K562 (cell line): ENCODE measurements at regions not wholly inside any gene's neighbourhood (a gene's known extent, or its start where the extent isn't known, plus 50 kb on each side); places are given as distances from the start of the nearest gene placed in this dataset.

Experiments
- ATAC-seq: fragments of 200-7000 bp; cut with Tn5 transposase; 3 replicates; pipeline ENCODE4 v1.9.1; 2020; ENCODE audit warnings: moderate library complexity
- BruUV-seq: library from RNA; stranded (reverse); fragments of 400-500 nt; replicated peaks from 2 replicates; lab custom pipeline; 2021; lab: Mats Ljungman, UMichigan
- CTCF ChIA-PET: fragments of 300-600 bp; formaldehyde crosslinking; extraction: SDS; loops from one replicate; lab custom pipeline; 2021; ENCODE audit warnings: low intra/inter-chr PET ratio; lab: Yijun Ruan, JAX
- POLR2A ChIA-PET: fragments of 300-600, 350-650 bp; sonication (Branson Sonifier 250); formaldehyde crosslinking; extraction: SDS; loops from one replicate; lab custom pipeline; 2021; ENCODE audit warnings: antibody characterized with exemption, inconsistent platforms; lab: Yijun Ruan, JAX
- DNase-seq, 4 experiments: peaks; one replicate each; pipeline versions ENCODE4 v3.0.0 to v3.0.0-alpha.2; 2011 to 2018; ENCODE audit warnings: low spot score in 3 of 4, mixed read lengths in 3 of 4; ENCODE audit errors: extremely low read depth in 1 of 4
- FAIRE-seq: peaks from 2 replicates; lab custom pipeline; 2011; peaks lifted over from hg19 to GRCh38; lab: Jason Lieb, UNC
- H2AFZ ChIP-seq: 2 replicates; pipeline ENCODE4 v1.6.0; 2011; ENCODE audit warnings: low read depth, low read length, control low read depth, inconsistent platforms
- H3K27ac ChIP-seq: fragments of 200-600 bp; 3 replicates; pipeline ENCODE4 v1.8.0; 2011; ENCODE audit warnings: low read depth, mild to moderate bottlenecking, control low read depth, inconsistent platforms, low read length, moderate library complexity, mixed read lengths; ENCODE audit errors: extremely low read depth
- H3K27me3 ChIP-seq, 2 experiments: fragments of 300-600 bp in 1 of 2; 2 replicates in 1 of 2; 3 replicates in 1 of 2; pipeline versions ENCODE4 v1.6.0 to v1.8.0; 2011; ENCODE audit warnings: inconsistent platforms in 2 of 2, low read length in 2 of 2, mild to moderate bottlenecking in 1 of 2, mixed read lengths in 1 of 2, moderate library complexity in 1 of 2; ENCODE audit not compliant: control insufficient read depth in 2 of 2, insufficient read depth in 2 of 2
- H3K36me3 ChIP-seq: fragments of 300-600 bp; 3 replicates; pipeline ENCODE4 v1.8.0; 2011; ENCODE audit warnings: mild to moderate bottlenecking, low read length, inconsistent platforms; ENCODE audit not compliant: control insufficient read depth, insufficient read depth
- H3K4me1 ChIP-seq, 2 experiments: fragments of 200-600 bp in 1 of 2; replicated peaks in 1 of 2; 2 replicates in 1 of 2; 3 replicates in 1 of 2; pipeline versions ENCODE4 v1.5.1 to v1.8.0; 2011; ENCODE audit warnings: inconsistent platforms in 2 of 2, low read length in 2 of 2, mild to moderate bottlenecking in 1 of 2, mixed read lengths in 1 of 2, moderate library complexity in 1 of 2; ENCODE audit not compliant: control insufficient read depth in 2 of 2, insufficient read depth in 2 of 2
- H3K4me2 ChIP-seq: 2 replicates; pipeline ENCODE4 v1.6.1; 2011; ENCODE audit warnings: low read length, control low read depth, inconsistent platforms, mixed read lengths; ENCODE audit not compliant: insufficient read depth
- H3K4me3 ChIP-seq: fragments of 200-600 bp; sonication (generic), shearing (Covaris generic); 2 replicates; pipeline ENCODE4 v1.5.1; 2016; ENCODE audit warnings: control low read depth, inconsistent platforms
- H3K79me2 ChIP-seq: fragments of 200-600 bp; 3 replicates; pipeline ENCODE4 v1.8.0; 2011; ENCODE audit warnings: low read length, inconsistent platforms; ENCODE audit not compliant: control insufficient read depth, insufficient read depth
- H3K9ac ChIP-seq, 2 experiments: 2 replicates each; pipeline versions ENCODE4 v1.6.0 to v1.6.1; 2011; ENCODE audit warnings: low read depth in 2 of 2, low read length in 2 of 2, control low read depth in 1 of 2, inconsistent platforms in 1 of 2, mild to moderate bottlenecking in 1 of 2, mixed read lengths in 1 of 2; ENCODE audit not compliant: insufficient read depth in 1 of 2
- H3K9me1 ChIP-seq: one replicate; pipeline ENCODE4 v1.6.0; 2011; ENCODE audit warnings: inconsistent platforms, mild to moderate bottlenecking, low read length, moderate library complexity; ENCODE audit not compliant: control insufficient read depth, insufficient read depth
- H3K9me3 ChIP-seq: replicated peaks from 2 replicates; pipeline ENCODE4 v1.5.1; 2011; ENCODE audit warnings: low read depth, low read length, inconsistent platforms; ENCODE audit not compliant: control insufficient read depth, insufficient read depth
- H4K20me1 ChIP-seq: replicated peaks from 2 replicates; pipeline ENCODE4 v1.6.1; 2011; ENCODE audit warnings: low read length, inconsistent platforms, mixed read lengths; ENCODE audit not compliant: control insufficient read depth, insufficient read depth
- CBX1 ChIP-seq: sonication (generic); IDR thresholded peaks from 2 replicates; pipeline ENCODE4 v1.6.1; 2016; ENCODE audit warnings: antibody characterized with exemption, low read depth, mild to moderate bottlenecking
- ZNF76 ChIP-seq: fragments of 250-450 bp; sonication (Bioruptor Pico); IDR thresholded peaks from 2 replicates; pipeline ENCODE4 v1.4.0; 2020; ENCODE audit warnings: mild to moderate bottlenecking, moderate library complexity, borderline replicate concordance
- WGBS: fragments of 100-300 bp; shearing (Covaris generic); methylation state at CpG from one replicate; pipeline ENCODE4 v1.1.6; 2016; ENCODE audit warnings: low coverage, mixed read lengths; ENCODE audit not compliant: insufficient coverage; ENCODE audit errors: missing lambda C conversion rate; 5-methylcytosine and 5-hydroxymethylcytosine counted together
- in situ Hi-C: fragments of 300-500 bp; cut with MboI; formaldehyde crosslinking; loops from 4 replicates; pipeline ENCODE4 v1.15.0; 2018; ENCODE audit warnings: inconsistent platforms, mixed read lengths
- intact Hi-C: fragments of 100-400 bp; cut with micrococcal nuclease; formaldehyde crosslinking; loops from 2 replicates; pipeline ENCODE4 v1.14.2; 2022
- TF ChIP-seq, protein P1 (sequence below): fragments of 450-650 bp; IDR thresholded peaks from 2 replicates; pipeline ENCODE4 v1.6.1; 2016; ENCODE audit warnings: low read depth

DNA sequence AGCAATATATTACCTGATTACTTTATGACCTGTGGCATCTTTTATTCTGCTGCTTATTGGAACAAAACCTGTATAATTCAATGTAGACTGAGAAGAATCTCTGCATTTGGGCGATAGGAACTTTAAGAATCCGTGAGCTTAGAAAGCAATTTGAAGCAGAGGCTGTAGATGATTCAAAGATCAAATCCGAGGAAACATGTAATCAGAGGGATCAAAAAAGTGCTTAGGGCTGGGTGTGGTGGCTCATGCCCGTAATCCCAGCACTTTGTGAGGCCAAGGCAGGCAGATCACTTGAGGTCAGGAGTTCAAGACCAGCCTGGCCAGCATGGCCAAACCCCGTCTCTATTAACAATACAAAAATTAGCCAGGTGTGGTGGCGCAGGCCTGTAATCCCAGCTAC is 198.4 kb downstream of the MTX2 start (continued):
- TF ChIP-seq, protein P1, sequence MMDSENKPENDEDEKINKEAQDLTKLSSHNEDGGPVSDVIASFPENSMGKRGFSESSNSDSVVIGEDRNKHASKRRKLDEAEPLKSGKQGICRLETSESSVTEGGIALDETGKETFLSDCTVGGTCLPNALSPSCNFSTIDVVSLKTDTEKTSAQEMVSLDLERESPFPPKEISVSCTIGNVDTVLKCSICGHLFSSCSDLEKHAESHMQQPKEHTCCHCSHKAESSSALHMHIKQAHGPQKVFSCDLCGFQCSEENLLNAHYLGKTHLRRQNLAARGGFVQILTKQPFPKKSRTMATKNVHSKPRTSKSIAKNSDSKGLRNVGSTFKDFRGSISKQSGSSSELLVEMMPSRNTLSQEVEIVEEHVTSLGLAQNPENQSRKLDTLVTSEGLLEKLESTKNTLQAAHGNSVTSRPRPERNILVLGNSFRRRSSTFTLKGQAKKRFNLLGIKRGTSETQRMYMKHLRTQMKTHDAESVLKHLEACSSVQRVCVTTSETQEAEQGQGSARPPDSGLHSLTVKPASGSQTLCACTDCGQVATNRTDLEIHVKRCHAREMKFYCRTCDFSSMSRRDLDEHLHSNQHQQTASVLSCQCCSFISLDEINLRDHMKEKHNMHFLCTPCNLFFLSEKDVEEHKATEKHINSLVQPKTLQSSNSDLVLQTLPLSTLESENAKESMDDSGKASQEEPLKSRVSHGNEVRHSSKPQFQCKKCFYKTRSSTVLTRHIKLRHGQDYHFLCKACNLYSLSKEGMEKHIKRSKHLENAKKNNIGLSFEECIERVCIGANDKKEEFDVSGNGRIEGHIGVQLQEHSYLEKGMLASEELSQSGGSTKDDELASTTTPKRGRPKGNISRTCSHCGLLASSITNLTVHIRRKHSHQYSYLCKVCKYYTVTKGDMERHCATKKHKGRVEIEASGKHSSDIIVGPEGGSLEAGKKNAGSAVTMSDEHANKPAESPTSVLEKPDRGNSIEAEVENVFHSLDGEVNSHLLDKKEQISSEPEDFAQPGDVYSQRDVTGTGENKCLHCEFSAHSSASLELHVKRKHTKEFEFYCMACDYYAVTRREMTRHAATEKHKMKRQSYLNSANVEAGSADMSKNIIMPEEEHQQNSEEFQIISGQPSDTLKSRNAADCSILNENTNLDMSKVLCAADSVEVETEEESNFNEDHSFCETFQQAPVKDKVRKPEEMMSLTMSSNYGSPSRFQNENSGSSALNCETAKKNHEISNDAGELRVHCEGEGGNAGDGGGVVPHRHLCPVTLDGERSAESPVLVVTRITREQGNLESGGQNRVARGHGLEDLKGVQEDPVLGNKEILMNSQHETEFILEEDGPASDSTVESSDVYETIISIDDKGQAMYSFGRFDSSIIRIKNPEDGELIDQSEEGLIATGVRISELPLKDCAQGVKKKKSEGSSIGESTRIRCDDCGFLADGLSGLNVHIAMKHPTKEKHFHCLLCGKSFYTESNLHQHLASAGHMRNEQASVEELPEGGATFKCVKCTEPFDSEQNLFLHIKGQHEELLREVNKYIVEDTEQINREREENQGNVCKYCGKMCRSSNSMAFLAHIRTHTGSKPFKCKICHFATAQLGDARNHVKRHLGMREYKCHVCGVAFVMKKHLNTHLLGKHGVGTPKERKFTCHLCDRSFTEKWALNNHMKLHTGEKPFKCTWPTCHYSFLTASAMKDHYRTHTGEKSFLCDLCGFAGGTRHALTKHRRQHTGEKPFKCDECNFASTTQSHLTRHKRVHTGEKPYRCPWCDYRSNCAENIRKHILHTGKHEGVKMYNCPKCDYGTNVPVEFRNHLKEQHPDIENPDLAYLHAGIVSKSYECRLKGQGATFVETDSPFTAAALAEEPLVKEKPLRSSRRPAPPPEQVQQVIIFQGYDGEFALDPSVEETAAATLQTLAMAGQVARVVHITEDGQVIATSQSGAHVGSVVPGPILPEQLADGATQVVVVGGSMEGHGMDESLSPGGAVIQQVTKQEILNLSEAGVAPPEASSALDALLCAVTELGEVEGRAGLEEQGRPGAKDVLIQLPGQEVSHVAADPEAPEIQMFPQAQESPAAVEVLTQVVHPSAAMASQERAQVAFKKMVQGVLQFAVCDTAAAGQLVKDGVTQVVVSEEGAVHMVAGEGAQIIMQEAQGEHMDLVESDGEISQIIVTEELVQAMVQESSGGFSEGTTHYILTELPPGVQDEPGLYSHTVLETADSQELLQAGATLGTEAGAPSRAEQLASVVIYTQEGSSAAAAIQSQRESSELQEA = no peak
- TF ChIP-seq, all 486 proteins: peak for 0

DNA sequence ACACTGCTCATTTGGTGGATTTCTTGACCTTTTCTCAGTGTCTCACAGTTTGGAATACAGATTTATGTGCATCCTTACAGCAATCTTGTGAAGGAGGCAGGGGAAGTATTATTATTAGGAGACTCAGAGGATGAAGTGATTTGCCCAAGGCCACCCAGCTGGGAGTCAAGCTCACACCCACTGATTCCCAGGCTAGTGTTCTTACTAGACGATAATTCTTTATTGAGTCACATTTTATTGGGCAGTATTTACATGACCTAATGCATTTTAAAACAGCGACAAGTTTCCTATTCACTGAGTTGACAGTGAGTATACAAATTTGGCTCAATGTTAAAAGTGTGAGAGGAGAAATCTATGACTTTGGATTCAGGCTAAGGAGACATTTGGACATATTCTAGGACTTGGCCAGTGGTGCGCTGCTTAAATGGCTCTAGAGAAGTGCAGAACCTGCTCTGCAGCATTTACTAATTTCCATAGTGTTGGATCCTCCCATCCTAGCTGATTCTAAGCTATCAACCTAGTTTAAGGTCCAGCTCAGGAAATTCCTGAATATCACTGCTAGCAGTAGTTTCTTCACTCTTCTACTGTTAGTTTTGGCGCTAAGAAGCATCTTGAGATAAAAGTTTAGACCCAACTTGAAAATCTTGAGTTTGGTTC is 199.3 kb downstream of the MTX2 start:
- ChIA-PET POLR2A (no interaction called here), CTCF (no interaction called here)
- Histone ChIP-seq H3K27ac (no peak overlapping the region), H2AFZ (no peak overlapping the region), H4K20me1 (no peaks in the 10 kb centered on the region), H3K9ac (no peak overlapping the region), H3K4me2 (no peak overlapping the region), H3K79me2 (no peaks in the 10 kb centered on the region), H3K9me1 (no peaks in the 10 kb centered on the region), H3K4me3 (no peak overlapping the region), H3K27me3 (peaks cover 0 to 11% of the 10 kb centered on the region in 2 experiments; a peak in 3 of 5 replicates), H3K9me3 (no peaks in the 10 kb centered on the region), H3K36me3 (no peaks in the 10 kb centered on the region), H3K4me1 (no peaks in the 10 kb centered on the region)
- TF ChIP-seq CBX1 (no peak), ZNF76 (CRISPR knock-in tag) (no peak)
- 0% methylated on average over 4 of the region's 4 CpGs for WGBS
- no peak for FAIRE-seq
- ATAC-seq = no peak
- intact Hi-C loops = no loop called here
- in situ Hi-C loops = no loop called here
- no peak for DNase-seq
- BruUV-seq = no TSS peak
